NCI-H1105 treated with DMSO at 0.1 percent for 48 hours (cell line): ENCODE measurements at regions not wholly inside any gene's neighbourhood (a gene's known extent, or its start where the extent isn't known, plus 50 kb on each side); places are given as distances from the start of the nearest gene placed in this dataset.
A peak's percentile ranks its signal among the peaks of the same experiment; 100 is the strongest.

Source experiments
- DNase-seq: peaks from one replicate; lab custom pipeline; 2025; lab: John Stamatoyannopoulos, UW

DNA sequence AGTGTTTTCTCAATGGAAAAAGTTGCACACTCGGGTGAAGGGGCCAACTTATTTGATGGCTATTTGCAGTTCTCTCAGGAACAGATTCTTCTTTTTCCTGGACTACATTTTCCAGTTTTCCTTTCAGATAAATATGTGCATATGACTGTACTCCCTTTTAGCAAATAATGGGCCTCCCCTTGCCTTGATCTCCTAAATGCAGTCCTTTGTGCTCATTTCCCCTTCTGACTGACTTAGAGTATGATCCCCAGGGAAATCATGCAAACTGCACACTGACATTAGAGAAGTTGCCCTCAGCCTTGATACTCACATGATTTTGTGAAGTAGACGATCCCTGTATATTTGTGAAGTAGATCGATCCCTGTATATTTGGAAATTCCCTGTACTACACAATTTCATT is 492.9 kb upstream of the NOVA1 start:
- DNase-seq, result no peak

- DNase-seq, result no peak
Measured at GRCh38 chr14:27091973-27092372, 494.1 kb upstream of the NOVA1 start.

- no peak for DNase-seq
Measured at GRCh38 chr14:27096091-27096490, 498.3 kb upstream of the NOVA1 start.

DNA sequence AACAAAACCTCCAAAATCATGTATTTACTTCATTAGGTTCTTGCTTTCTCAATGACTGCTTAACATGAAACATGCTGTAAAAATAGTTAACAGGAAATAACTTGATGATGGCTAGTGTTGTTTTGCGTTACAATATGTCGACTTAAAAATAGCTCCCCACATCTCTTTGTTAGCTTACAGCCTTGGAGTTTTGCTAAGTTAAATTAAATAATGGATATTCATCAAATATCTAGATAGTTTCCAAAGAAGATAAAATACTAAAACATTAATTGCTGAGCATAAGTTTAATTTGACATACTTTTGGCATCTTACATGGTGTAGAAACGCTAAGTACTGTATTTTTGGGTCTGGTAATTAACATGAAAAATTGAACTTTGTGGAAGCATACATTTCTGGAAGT is 500.6 kb upstream of the NOVA1 start:
- DNase-seq, result no peak

GRCh38 chr14:27114180-27114579 is 516.3 kb upstream of the NOVA1 start:
- no peak for DNase-seq

GRCh38 chr14:27123162-27123561 is 525.3 kb upstream of the NOVA1 start:
- no peak for DNase-seq

- no peak for DNase-seq
Measured at GRCh38 chr14:27127838-27128237, 530.0 kb upstream of the NOVA1 start.

- DNase-seq, result no peak
Measured at GRCh38 chr14:27134200-27134599, 536.4 kb upstream of the NOVA1 start.

GRCh38 chr14:27145170-27145569 is 547.3 kb upstream of the NOVA1 start:
- DNase-seq, result no peak

- DNase-seq, result no peak
Measured at GRCh38 chr14:27148143-27148542, 550.3 kb upstream of the NOVA1 start.

DNA sequence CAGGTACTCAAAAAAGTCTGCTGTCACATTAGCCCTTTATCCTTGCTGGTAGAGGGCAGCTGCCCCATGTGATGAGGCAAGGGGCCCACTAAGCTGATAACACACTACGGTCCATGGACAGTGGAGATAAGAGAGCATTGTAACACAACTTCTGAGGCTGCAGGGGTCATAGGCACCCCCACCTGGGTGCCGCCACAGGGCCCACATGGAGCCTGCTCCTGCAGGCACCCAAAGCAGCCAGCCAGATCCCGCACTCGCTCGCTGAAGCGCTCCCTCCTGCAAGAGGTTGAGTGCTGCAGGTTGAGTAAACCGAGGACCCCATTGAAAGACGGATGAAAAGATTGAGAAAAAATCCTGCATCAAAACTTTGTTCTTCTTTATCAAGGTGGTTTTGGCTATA is 566.3 kb upstream of the NOVA1 start:
- DNase-seq, result no peak

- DNase-seq, result no peak
Measured at GRCh38 chr14:27175489-27175888, 577.7 kb upstream of the NOVA1 start.

GRCh38 chr14:27181333-27181732 is 583.5 kb upstream of the NOVA1 start:
- no peak for DNase-seq

DNA sequence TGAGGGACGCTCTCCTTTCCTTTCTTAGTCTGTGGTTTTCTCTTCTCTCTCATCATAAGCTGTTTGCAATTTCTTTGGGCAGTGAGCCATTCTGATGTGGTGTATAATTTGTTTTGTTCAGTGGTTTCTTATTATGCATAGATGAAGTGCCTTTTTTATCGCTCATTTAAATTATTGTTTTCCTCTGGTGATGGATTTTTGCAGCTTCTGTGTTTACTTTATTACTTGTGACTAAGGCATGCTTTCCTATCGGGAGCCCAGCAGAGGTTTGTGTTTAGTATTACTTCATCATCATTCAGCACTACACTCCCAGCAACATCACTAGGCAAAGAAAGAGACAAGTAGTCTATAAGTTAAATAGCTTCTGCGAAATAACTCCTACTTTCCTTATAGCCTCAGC is 586.6 kb upstream of the NOVA1 start:
- peak; percentile 52 for DNase-seq

- DNase-seq, result no peak
Measured at GRCh38 chr14:27186048-27186447, 588.2 kb upstream of the NOVA1 start.

DNA sequence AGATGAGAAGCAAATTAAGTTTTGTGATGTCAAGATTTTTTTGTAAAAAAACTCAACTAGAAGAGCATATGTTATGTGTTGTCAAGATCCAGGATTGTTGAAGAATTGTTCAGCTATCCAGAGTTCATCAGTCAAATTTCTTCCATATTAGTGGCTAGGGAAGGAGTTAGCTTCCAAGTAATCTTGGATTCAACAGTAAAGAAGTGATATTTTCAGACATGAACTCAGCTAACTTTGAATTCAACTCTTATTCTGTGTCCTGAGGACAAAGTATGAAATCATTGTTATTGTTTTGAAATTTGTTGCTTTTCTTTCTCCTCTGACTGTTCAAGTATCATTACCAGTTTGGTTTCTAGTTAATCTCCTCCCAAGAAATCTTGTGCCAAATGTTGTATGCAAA is 589.3 kb upstream of the NOVA1 start:
- DNase-seq, result no peak

DNA sequence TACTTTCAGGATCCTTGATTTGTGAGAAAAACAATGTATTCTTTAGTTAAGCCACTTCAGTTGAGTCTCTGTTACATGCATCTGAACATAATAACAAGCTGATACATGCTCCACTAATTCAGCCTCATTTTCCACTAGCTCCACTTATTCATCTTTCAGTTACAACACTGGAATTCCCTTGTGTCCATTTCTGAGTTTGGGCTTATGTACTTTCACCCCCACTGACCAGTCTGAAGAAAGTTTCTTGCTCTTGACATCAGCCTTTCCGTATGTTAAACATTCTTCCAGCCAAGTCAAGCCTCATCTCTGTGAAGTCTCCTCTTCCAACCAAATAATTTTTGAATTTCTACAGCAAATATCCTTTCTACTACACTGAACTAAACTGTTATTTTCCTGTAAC is 592.5 kb upstream of the NOVA1 start:
- DNase-seq, result no peak

- DNase-seq, result no peak
Measured at GRCh38 chr14:27199272-27199671, 601.4 kb upstream of the NOVA1 start.

DNA sequence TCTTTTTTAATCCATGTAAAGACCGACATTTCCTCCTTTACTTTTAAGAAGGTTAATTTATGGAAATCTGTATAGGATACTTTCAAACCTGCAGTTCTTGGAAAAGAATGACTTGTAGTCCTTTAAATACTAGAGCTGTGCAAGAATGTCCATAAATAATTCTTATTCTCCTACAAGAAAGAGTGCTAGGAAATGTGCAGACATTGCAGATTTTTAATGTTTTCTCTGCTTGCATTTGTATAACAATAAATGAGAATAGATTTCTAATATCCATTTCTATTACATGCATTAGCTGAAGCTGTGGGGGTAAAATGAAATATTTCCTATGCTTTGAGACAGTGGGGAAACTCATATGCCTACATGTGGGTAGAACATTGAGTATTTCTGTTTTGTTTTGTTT is 607.2 kb upstream of the NOVA1 start:
- DNase-seq, result no peak

- no peak for DNase-seq
Measured at GRCh38 chr14:27211741-27212140, 613.9 kb upstream of the NOVA1 start.

DNA sequence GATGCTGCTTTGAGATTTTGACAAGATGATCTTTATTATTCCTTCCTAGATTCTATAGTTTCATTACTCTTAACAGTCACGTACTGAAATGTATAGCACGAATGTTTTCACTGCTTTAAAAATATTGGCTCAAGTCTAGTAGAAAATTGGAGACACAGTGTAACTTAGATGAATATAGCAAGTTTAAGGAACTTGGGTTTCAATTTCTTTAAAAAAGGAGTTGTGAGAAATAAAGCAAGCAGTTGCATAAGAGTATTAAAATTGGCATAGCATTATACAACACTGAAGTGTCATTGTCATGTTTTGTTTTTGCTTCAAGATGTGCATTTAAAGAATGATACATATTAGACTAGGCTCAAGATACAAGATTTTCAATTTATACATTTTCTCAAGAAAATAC is 624.8 kb upstream of the NOVA1 start:
- DNase-seq, result no peak

DNA sequence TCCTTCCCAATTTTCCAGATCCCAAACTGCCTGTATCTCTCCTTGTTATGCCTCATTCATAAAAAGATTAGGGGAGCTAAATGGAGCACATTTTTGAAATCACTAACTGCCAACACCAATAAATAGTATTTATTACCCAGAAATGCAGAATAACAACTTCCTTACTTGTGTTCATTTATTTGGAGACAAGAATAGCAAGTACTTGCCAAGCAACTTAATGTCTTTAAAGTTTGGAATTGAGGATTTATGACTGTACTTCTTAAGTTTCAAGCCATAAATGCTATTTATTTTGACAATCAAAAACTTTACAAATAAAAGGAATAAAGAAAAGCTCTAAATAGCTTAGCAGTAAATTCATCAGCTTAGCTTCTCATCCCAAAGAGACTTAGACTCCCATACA is 626.1 kb upstream of the NOVA1 start:
- no peak for DNase-seq

DNA sequence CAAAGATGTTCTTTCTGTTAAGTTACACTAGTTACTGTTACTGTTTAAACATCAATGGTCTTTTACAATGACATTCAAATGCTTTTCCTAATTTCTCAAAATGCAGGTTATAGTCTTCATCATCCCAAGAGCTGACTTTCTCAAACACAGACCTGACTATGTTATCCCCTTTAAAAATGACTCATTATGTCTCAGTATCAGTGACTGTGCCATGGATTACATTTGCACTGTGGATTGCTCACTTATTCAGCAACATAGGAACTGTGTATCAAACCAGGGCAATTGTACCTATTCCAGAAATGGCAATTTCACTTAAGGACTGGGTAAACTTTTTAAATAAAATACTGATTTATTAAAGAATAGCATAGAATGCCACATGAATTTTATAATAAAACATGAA is 630.2 kb upstream of the NOVA1 start:
- DNase-seq, result no peak

DNA sequence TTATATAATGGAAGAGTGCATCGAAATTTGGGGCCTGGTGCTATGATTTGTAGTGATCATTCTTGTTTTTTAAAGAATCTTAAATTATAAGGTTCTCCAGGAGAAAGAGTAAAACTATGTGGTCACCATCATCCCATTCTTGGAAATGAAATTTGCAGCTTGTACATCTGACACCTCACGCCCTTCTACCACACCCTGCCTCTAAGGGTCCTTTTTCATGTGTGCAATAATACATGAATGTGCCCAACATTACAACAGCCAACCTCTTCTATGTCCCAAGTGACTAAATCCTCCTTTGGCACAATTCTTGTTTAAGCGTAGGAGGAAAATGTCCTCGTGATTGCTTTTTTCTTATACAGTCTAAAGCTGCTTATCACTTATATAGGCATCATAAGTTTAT is 636.5 kb upstream of the NOVA1 start:
- DNase-seq, result no peak

DNA sequence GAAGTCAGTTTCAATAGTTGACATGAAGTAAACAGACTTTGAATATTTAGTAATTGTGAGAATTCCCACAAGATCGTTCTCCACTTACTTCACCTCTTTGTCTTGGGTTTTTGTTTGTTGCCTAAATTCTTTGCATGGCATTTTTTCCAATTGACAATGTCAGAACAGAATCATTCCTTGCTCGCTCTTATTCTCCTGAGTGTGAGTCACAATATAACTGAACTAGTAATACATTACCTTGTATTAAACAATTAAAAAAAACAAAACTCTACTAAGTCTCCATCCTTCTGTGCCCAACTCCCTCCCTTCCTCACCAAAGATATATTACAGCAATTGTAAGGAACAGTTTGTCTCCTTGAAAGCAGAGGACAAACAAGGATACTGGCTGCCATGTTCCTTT is 638.8 kb upstream of the NOVA1 start:
- no peak for DNase-seq
